HEK293 (cell line): ENCODE measurements at regions not wholly inside any gene's neighbourhood (a gene's known extent, or its start where the extent isn't known, plus 50 kb on each side); places are given as distances from the start of the nearest gene placed in this dataset.
A peak's percentile ranks its signal among the peaks of the same experiment; 100 is the strongest.

Experiments used
- CTCF ChIA-PET: fragments of 350-600 bp; formaldehyde crosslinking; extraction: SDS; loops from one replicate; lab custom pipeline; 2021; ENCODE audit warnings: antibody characterized with exemption; lab: Yijun Ruan, JAX
- POLR2A ChIA-PET: fragments of 300-600 bp; formaldehyde crosslinking; extraction: SDS; loops from one replicate; lab custom pipeline; 2020; ENCODE audit warnings: antibody characterized with exemption, inconsistent platforms; lab: Yijun Ruan, JAX
- H3K27ac ChIP-seq: fragments of 200-500 bp; sonication (Bioruptor generic); 2 replicates; pipeline ENCODE4 v1.5.1; 2014; ENCODE audit warnings: low read depth, low read length, control low read depth, inconsistent platforms; ENCODE audit errors: extremely low read depth
- H3K36me3 ChIP-seq, 2 experiments: fragments of 200-500 bp in 1 of 2; sonication (Bioruptor generic) in 1 of 2; 1 replicate in 1 of 2; 2 replicates in 1 of 2; pipeline ENCODE4 v1.5.1; 2014 to 2017; ENCODE audit warnings: inconsistent platforms in 2 of 2, low read length in 2 of 2; ENCODE audit not compliant: control insufficient read depth in 2 of 2, insufficient read depth in 1 of 2
- H3K4me1 ChIP-seq: fragments of 200-500 bp; sonication (Bioruptor generic); 2 replicates; pipeline ENCODE4 v1.5.1; 2014; ENCODE audit warnings: mild to moderate bottlenecking, low read length, inconsistent platforms; ENCODE audit not compliant: control insufficient read depth, insufficient read depth
- H3K4me3 ChIP-seq: 2 replicates; pipeline ENCODE4 v1.5.1; 2011; ENCODE audit warnings: low read depth, mild to moderate bottlenecking, control low read depth, low read length, moderate library complexity
- H3K9me3 ChIP-seq: fragments of 200-500 bp; sonication (Bioruptor generic); 2 replicates; pipeline ENCODE4 v1.5.1; 2014; ENCODE audit warnings: low read depth, low read length, inconsistent platforms; ENCODE audit not compliant: control insufficient read depth, insufficient read depth
- CTCF ChIP-seq: fragments of 450-650 bp; formaldehyde crosslinking; IDR thresholded peaks from 2 replicates; pipeline ENCODE4 v1.5.1; 2016; ENCODE audit warnings: missing biosample characterization, missing genetic modification characterization
- HOXA7 ChIP-seq: sonication (generic); formaldehyde crosslinking; IDR thresholded peaks from 2 replicates; pipeline ENCODE4 v1.8.1; 2022; ENCODE audit warnings: missing genetic modification reagents, borderline replicate concordance
- KLF10 ChIP-seq: fragments of 450-650 bp; IDR thresholded peaks from 2 replicates; pipeline ENCODE4 v1.5.1; 2018; ENCODE audit warnings: missing biosample characterization, mild to moderate bottlenecking, missing genetic modification characterization
- KLF9 ChIP-seq: fragments of 450-650 bp; formaldehyde crosslinking; IDR thresholded peaks from 2 replicates; pipeline ENCODE4 v1.5.1; 2016; ENCODE audit warnings: missing biosample characterization, missing genetic modification characterization, low read depth
- ZBTB44 ChIP-seq: fragments of 450-650 bp; IDR thresholded peaks from 2 replicates; pipeline ENCODE4 v1.5.1; 2018; ENCODE audit warnings: missing biosample characterization, mild to moderate bottlenecking, missing genetic modification characterization
- ZBTB6 ChIP-seq: fragments of 450-650 bp; formaldehyde crosslinking; IDR thresholded peaks from 2 replicates; pipeline ENCODE4 v1.5.1; 2017; ENCODE audit warnings: missing biosample characterization, missing genetic modification characterization
- ZBTB8A ChIP-seq: fragments of 450-650 bp; formaldehyde crosslinking; IDR thresholded peaks from 2 replicates; pipeline ENCODE4 v1.5.1; 2016; ENCODE audit warnings: missing biosample characterization, missing genetic modification characterization
- ZFP37 ChIP-seq: fragments of 450-650 bp; formaldehyde crosslinking; IDR thresholded peaks from 2 replicates; pipeline ENCODE4 v1.5.1; 2016; ENCODE audit warnings: missing biosample characterization, missing genetic modification characterization
- ZNF112 ChIP-seq: fragments of 450-650 bp; formaldehyde crosslinking; IDR thresholded peaks from 2 replicates; pipeline ENCODE4 v1.5.0; 2017; ENCODE audit warnings: missing biosample characterization, missing genetic modification characterization
- ZNF155 ChIP-seq: fragments of 450-650 bp; formaldehyde crosslinking; IDR thresholded peaks from 2 replicates; pipeline ENCODE4 v1.5.1; 2016; ENCODE audit warnings: missing biosample characterization, missing genetic modification characterization
- ZNF24 ChIP-seq: fragments of 450-650 bp; formaldehyde crosslinking; IDR thresholded peaks from 2 replicates; pipeline ENCODE4 v1.5.1; 2016; ENCODE audit warnings: missing biosample characterization, missing genetic modification characterization
- ZNF394 ChIP-seq: fragments of 450-650 bp; formaldehyde crosslinking; IDR thresholded peaks from 2 replicates; pipeline ENCODE4 v1.5.1; 2016; ENCODE audit warnings: missing biosample characterization, missing genetic modification characterization, mild to moderate bottlenecking, moderate library complexity, borderline replicate concordance
- ZNF433 ChIP-seq: fragments of 450-650 bp; formaldehyde crosslinking; IDR thresholded peaks from 2 replicates; pipeline ENCODE4 v1.5.1; 2016; ENCODE audit warnings: missing biosample characterization, missing genetic modification characterization, low read depth
- ZNF488 ChIP-seq: fragments of 450-650 bp; formaldehyde crosslinking; IDR thresholded peaks from 2 replicates; pipeline ENCODE4 v1.5.1; 2016; ENCODE audit warnings: missing biosample characterization, missing genetic modification characterization
- ZNF514 ChIP-seq: fragments of 450-650 bp; formaldehyde crosslinking; IDR thresholded peaks from 2 replicates; pipeline ENCODE4 v1.5.1; 2016; ENCODE audit warnings: missing biosample characterization, missing genetic modification characterization
- ZNF585B ChIP-seq: fragments of 450-650 bp; formaldehyde crosslinking; IDR thresholded peaks from 2 replicates; pipeline ENCODE4 v1.5.1; 2016; ENCODE audit warnings: missing biosample characterization, missing genetic modification characterization
- ZNF623 ChIP-seq: fragments of 450-650 bp; formaldehyde crosslinking; IDR thresholded peaks from 2 replicates; pipeline ENCODE4 v1.5.1; 2016; ENCODE audit warnings: missing biosample characterization, missing genetic modification characterization
- ZNF626 ChIP-seq: fragments of 450-650 bp; sonication (Bioruptor Pico); formaldehyde crosslinking; IDR thresholded peaks from 2 replicates; pipeline ENCODE4 v1.5.1; 2018; ENCODE audit warnings: missing biosample characterization, missing genetic modification characterization, inconsistent platforms
- ZNF660 ChIP-seq: fragments of 450-650 bp; IDR thresholded peaks from 2 replicates; pipeline ENCODE4 v1.5.1; 2018; ENCODE audit warnings: missing biosample characterization, mild to moderate bottlenecking, missing genetic modification characterization
- ZNF776 ChIP-seq: fragments of 450-650 bp; formaldehyde crosslinking; IDR thresholded peaks from 2 replicates; pipeline ENCODE4 v1.5.0; 2017; ENCODE audit warnings: missing biosample characterization, missing genetic modification characterization, borderline replicate concordance
- ZNF837 ChIP-seq: fragments of 450-650 bp; formaldehyde crosslinking; IDR thresholded peaks from 2 replicates; pipeline ENCODE4 v1.5.1; 2016; ENCODE audit warnings: missing biosample characterization, missing genetic modification characterization
- ZNF843 ChIP-seq: fragments of 450-650 bp; formaldehyde crosslinking; IDR thresholded peaks from 2 replicates; pipeline ENCODE4 v1.5.1; 2016; ENCODE audit warnings: missing biosample characterization, missing genetic modification characterization
- TF ChIP-seq, protein P1 (sequence below): fragments of 450-650 bp; formaldehyde crosslinking; conservative IDR thresholded peaks from 2 replicates; pipeline ENCODE4 v1.5.1; 2016; ENCODE audit warnings: low read depth, missing biosample characterization, missing genetic modification characterization
- TF ChIP-seq, protein P2 (sequence below): fragments of 450-650 bp; formaldehyde crosslinking; IDR thresholded peaks from 2 replicates; pipeline ENCODE4 v1.5.1; 2016; ENCODE audit warnings: missing biosample characterization, missing genetic modification characterization

DNA sequence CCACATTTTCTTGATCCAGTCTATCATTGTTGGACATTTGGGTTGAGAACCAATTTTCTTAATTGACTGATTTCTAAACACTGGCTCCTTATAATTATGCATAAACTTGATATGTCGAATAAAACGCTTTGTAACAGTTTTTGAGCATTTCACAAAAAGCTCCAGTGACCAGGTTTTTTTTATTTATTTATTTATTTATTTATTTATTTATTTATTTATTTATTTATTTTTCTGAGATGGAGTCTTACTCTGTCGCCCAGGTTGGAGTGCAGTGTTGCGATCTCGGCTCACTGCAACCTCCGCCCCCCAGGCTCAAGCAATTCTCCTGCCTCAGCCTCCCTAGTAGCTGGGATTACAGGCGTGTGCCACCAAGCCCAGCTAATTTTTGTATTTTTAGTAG lies 71.4 kb downstream of the LHX9 start (continued):
- TF ChIP-seq, protein P1, sequence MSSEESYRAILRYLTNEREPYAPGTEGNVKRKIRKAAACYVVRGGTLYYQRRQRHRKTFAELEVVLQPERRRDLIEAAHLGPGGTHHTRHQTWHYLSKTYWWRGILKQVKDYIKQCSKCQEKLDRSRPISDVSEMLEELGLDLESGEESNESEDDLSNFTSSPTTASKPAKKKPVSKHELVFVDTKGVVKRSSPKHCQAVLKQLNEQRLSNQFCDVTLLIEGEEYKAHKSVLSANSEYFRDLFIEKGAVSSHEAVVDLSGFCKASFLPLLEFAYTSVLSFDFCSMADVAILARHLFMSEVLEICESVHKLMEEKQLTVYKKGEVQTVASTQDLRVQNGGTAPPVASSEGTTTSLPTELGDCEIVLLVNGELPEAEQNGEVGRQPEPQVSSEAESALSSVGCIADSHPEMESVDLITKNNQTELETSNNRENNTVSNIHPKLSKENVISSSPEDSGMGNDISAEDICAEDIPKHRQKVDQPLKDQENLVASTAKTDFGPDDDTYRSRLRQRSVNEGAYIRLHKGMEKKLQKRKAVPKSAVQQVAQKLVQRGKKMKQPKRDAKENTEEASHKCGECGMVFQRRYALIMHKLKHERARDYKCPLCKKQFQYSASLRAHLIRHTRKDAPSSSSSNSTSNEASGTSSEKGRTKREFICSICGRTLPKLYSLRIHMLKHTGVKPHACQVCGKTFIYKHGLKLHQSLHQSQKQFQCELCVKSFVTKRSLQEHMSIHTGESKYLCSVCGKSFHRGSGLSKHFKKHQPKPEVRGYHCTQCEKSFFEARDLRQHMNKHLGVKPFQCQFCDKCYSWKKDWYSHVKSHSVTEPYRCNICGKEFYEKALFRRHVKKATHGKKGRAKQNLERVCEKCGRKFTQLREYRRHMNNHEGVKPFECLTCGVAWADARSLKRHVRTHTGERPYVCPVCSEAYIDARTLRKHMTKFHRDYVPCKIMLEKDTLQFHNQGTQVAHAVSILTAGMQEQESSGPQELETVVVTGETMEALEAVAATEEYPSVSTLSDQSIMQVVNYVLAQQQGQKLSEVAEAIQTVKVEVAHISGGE (tag by site-specific recombination), result peak; percentile 67
- peak; percentile 30; the same call in 1 of the 2 replicates for TF ChIP-seq ZBTB8A (tag by site-specific recombination)
- 0 out of 2 replicates have a peak, but pooled peaks have one; percentile 35 for TF ChIP-seq ZFP37 (tag by site-specific recombination)
- TF ChIP-seq ZNF623, result peak; percentile 50; the same call in 1 of the 2 replicates
- TF ChIP-seq ZNF394 (tag by site-specific recombination), result peak; percentile 79; the same call in 1 of the 2 replicates

- no peaks in the 10 kb centered on the region for H3K4me1 ChIP-seq
- TF ChIP-seq ZNF433, result no peak
- TF ChIP-seq CTCF (tag by site-specific recombination), result no peak
- TF ChIP-seq KLF9 (tag by site-specific recombination), result no peak
- no peak for TF ChIP-seq ZNF488 (tag by site-specific recombination)
- TF ChIP-seq KLF10, result no peak
- TF ChIP-seq ZNF585B (tag by site-specific recombination), result no peak
- TF ChIP-seq ZNF776 (tag by site-specific recombination), result no peak
- TF ChIP-seq, protein P2, sequence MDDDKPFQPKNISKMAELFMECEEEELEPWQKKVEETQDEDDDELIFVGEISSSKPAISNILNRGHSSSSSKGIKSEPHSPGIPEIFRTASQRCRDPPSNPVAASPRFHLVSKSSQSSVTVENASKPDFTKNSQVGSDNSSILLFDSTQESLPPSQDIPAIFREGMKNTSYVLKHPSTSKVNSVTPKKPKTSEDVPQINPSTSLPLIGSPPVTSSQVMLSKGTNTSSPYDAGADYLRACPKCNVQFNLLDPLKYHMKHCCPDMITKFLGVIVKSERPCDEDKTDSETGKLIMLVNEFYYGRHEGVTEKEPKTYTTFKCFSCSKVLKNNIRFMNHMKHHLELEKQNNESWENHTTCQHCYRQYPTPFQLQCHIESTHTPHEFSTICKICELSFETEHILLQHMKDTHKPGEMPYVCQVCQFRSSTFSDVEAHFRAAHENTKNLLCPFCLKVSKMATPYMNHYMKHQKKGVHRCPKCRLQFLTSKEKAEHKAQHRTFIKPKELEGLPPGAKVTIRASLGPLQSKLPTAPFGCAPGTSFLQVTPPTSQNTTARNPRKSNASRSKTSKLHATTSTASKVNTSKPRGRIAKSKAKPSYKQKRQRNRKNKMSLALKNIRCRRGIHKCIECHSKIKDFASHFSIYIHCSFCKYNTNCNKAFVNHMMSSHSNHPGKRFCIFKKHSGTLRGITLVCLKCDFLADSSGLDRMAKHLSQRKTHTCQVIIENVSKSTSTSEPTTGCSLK, result no peak
- TF ChIP-seq ZNF514 (tag by site-specific recombination), result no peak
- TF ChIP-seq ZBTB44 (tag by site-specific recombination), result no peak
- no peak for TF ChIP-seq HOXA7 (CRISPR knock-in tag)
- TF ChIP-seq ZNF660, result no peak
- TF ChIP-seq ZNF24 (tag by site-specific recombination), result no peak
- no peak for TF ChIP-seq ZNF626 (tag by site-specific recombination)
- TF ChIP-seq ZNF837 (tag by site-specific recombination), result no peak
- no peak for TF ChIP-seq ZBTB6
- TF ChIP-seq ZNF843 (tag by site-specific recombination), result no peak
- TF ChIP-seq ZNF112, result no peak
- no peak for TF ChIP-seq ZNF155 (tag by site-specific recombination)
- H3K9me3 ChIP-seq, result no peaks in the 10 kb centered on the region
- no peaks in the 10 kb centered on the region for H3K36me3 ChIP-seq
- ChIA-PET CTCF (no interaction called here), POLR2A (no interaction called here)
- H3K27ac ChIP-seq, result no peak overlapping the region
- H3K4me3 ChIP-seq, result no peak overlapping the region
These were observed 71.9 kb downstream of the LHX9 start for GRCh38 chr1:197989058-197989457.
